ENCODE measurements at regions not wholly inside any gene's neighbourhood (a gene's known extent, or its start where the extent isn't known, plus 50 kb on each side); places are given as distances from the start of the nearest gene placed in this dataset.

GRCh38 chr7:155871211-155871610 lies 58.9 kb upstream of the SHH start:
- ChIA-PET POLR2A (no interaction called here), CTCF (no interaction called here)
- H3K27me3 Mint-ChIP-seq = peaks cover 9% of the 10 kb centered on the region
- Histone ChIP-seq H3K36me3 (replicated peaks in 1 of 2; ENCODE audit: control extremely low read depth in 1 of 2, control insufficient read depth in 1 of 2, extremely low read depth in 1 of 2, insufficient read depth in 2 of 2, low read length in 1 of 2) (no peaks in the 10 kb centered on the region), H3K4me3 (ENCODE audit: control extremely low read depth in 1 of 5, extremely low read depth in 1 of 5, insufficient read depth in 1 of 5, low read depth in 2 of 5, low read length in 4 of 5) (no peak overlapping the region), H3K9ac (ENCODE audit: low read length) (no peak overlapping the region), H3K27me3 (replicated peaks in 1 of 4; ENCODE audit: control extremely low read depth in 1 of 4, control insufficient read depth in 3 of 4, insufficient read depth in 4 of 4, low read length in 3 of 4) (no peaks in the 10 kb centered on the region), H3K4me1 (ENCODE audit: control insufficient read depth in 2 of 2, insufficient read depth in 2 of 2, low read length in 2 of 2) (no peaks in the 10 kb centered on the region), H4K20me1 (ENCODE audit: control insufficient read depth, insufficient read depth, low read length, poor library complexity, severe bottlenecking) (no peaks in the 10 kb centered on the region), H3K79me2 (ENCODE audit: control insufficient read depth, insufficient read depth, low read length) (no peaks in the 10 kb centered on the region), H2AFZ (ENCODE audit: insufficient read depth, low read depth, low read length, poor library complexity, severe bottlenecking) (no peak overlapping the region), H3K27ac (ENCODE audit: low read length in 2 of 2) (no peak overlapping the region), H3K9me3 (ENCODE audit: control extremely low read depth in 1 of 3, control insufficient read depth in 2 of 3, insufficient read depth in 1 of 3, low read length in 2 of 3) (peaks cover 0 to 4% (median 0%) of the 10 kb centered on the region in 3 donors), H3K4me2 (replicated peaks; ENCODE audit: low read depth, low read length, poor library complexity, severe bottlenecking) (no peak overlapping the region)
- no peak overlapping the region for H3K4me3 Mint-ChIP-seq
- no peaks in the 10 kb centered on the region for H3K9me3 Mint-ChIP-seq (ENCODE audit: insufficient read depth)
- TF ChIP-seq CTCF (IDR thresholded peaks at IDR 0.05) (no peak), EZH2 (IDR thresholded peaks at IDR 0.05; ENCODE audit: borderline replicate concordance, insufficient read depth, low read depth, low read length, poor library complexity, severe bottlenecking) (no peak)
- 94% methylated on average over 5 of the region's 7 CpGs for WGBS (ENCODE audit: insufficient coverage)
- intact Hi-C loops (cut with micrococcal nuclease) = no loop called here
- ATAC-seq (ENCODE audit: low read depth) (no peak), DNase-seq (no peak)
- no peak overlapping the region for H3K27ac Mint-ChIP-seq
- H3K4me1 Mint-ChIP-seq = no peaks in the 10 kb centered on the region

- intact Hi-C loops (cut with micrococcal nuclease) = no loop called here
- Mint-ChIP-seq H3K27ac (no peak overlapping the region), H3K9me3 (ENCODE audit: insufficient read depth) (no peaks in the 10 kb centered on the region), H3K27me3 (peaks cover 9% of the 10 kb centered on the region), H3K4me3 (no peak overlapping the region), H3K4me1 (no peaks in the 10 kb centered on the region)
- ChIA-PET POLR2A (no interaction called here), CTCF (no interaction called here)
- no peaks in the 10 kb centered on the region for H3K79me2 ChIP-seq (ENCODE audit: control insufficient read depth, insufficient read depth, low read length)
- no peak overlapping the region for H2AFZ ChIP-seq (ENCODE audit: insufficient read depth, low read depth, low read length, poor library complexity, severe bottlenecking)
- WGBS (ENCODE audit: insufficient coverage) = 58% methylated on average over 10 of the region's 16 CpGs
- peaks cover 0 to 4% (median 0%) of the 10 kb centered on the region in 3 donors for H3K9me3 ChIP-seq (ENCODE audit: control extremely low read depth in 1 of 3, control insufficient read depth in 2 of 3, insufficient read depth in 1 of 3, low read length in 2 of 3)
- H3K36me3 ChIP-seq (replicated peaks in 1 of 2; ENCODE audit: control extremely low read depth in 1 of 2, control insufficient read depth in 1 of 2, extremely low read depth in 1 of 2, insufficient read depth in 2 of 2, low read length in 1 of 2) = no peaks in the 10 kb centered on the region
- H3K4me1 ChIP-seq (ENCODE audit: control insufficient read depth in 2 of 2, insufficient read depth in 2 of 2, low read length in 2 of 2) = no peaks in the 10 kb centered on the region
- DNase-seq (no peak), ATAC-seq (ENCODE audit: low read depth) (no peak)
- no peak overlapping the region for H3K4me3 ChIP-seq (ENCODE audit: control extremely low read depth in 1 of 5, extremely low read depth in 1 of 5, insufficient read depth in 1 of 5, low read depth in 2 of 5, low read length in 4 of 5)
- H3K4me2 ChIP-seq (replicated peaks; ENCODE audit: low read depth, low read length, poor library complexity, severe bottlenecking) = no peak overlapping the region
- no peaks in the 10 kb centered on the region for H3K27me3 ChIP-seq (replicated peaks in 1 of 4; ENCODE audit: control extremely low read depth in 1 of 4, control insufficient read depth in 3 of 4, insufficient read depth in 4 of 4, low read length in 3 of 4)
- no peak for TF ChIP-seq CTCF (IDR thresholded peaks at IDR 0.05)
- TF ChIP-seq EZH2 (IDR thresholded peaks at IDR 0.05; ENCODE audit: borderline replicate concordance, insufficient read depth, low read depth, low read length, poor library complexity, severe bottlenecking) = no peak
- H4K20me1 ChIP-seq (ENCODE audit: control insufficient read depth, insufficient read depth, low read length, poor library complexity, severe bottlenecking) = no peaks in the 10 kb centered on the region
- no peak overlapping the region for H3K27ac ChIP-seq (ENCODE audit: low read length in 2 of 2)
- H3K9ac ChIP-seq (ENCODE audit: low read length) = no peak overlapping the region
Measured at GRCh38 chr7:155870334-155871180, 58.3 kb upstream of the SHH start.

Data from B cell (primary cell).